AG08395 (cell line): ENCODE measurements at regions not wholly inside any gene's neighbourhood (a gene's known extent, or its start where the extent isn't known, plus 50 kb on each side); places are given as distances from the start of the nearest gene placed in this dataset.

Source experiments
- DNase-seq: peaks from one replicate; pipeline ENCODE4 v3.0.0; 2012; ENCODE audit warnings: mixed read lengths, low spot score

GRCh38 chr9:12874395-12874794 is 99.6 kb downstream of the LURAP1L start:
- no peak for DNase-seq

DNA sequence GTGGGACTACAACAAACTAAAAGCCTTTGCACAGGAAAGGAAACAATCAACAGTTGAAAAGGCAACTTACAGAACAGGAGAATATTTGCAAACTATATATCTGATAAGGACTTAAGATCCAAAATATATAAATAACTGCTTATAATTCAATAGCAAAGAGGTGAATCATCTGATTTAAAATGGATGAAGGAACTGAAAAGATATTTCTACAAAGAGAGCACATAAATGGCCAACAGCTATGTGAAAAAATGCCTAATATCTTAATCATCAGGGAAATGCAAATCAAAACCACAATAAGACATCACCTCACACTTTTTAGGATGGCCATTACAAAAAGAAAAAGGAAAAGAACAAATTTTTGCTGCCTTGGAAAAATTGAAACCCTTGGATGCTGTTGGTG is 100.4 kb downstream of the LURAP1L start:
- DNase-seq = peak; percentile 9

- DNase-seq = no peak
Observed at GRCh38 chr9:12876872-12877271, 102.1 kb downstream of the LURAP1L start.

DNA sequence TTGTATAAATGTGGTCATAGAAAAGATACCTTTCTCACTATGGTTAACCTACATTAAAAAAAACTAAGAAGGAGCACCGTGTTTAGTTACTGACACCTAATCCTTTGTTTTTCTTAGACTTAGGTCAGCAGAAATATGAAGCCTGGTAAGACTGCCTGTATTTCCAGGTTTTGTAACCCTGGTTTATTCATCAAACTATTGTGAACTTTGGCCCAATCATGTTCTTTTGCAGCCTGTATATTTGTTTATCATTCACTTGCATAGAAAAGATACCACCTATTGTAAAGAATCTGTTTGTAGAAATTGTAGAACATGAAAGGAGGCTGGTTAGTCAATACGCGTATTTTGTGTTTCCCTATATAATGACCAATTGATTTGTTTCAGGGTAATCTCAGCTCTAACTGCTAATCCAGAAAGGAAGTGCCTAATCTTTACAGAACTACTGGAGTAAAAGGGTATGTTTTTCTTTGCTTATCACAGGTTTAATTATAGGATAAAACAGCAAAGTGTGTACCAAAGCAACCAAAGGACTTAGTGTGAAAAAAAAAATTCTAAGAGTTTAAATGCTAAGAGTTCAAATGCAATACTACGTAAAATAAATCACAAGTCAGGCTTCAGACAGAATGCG is 103.6 kb downstream of the LURAP1L start:
- no peak for DNase-seq

DNA sequence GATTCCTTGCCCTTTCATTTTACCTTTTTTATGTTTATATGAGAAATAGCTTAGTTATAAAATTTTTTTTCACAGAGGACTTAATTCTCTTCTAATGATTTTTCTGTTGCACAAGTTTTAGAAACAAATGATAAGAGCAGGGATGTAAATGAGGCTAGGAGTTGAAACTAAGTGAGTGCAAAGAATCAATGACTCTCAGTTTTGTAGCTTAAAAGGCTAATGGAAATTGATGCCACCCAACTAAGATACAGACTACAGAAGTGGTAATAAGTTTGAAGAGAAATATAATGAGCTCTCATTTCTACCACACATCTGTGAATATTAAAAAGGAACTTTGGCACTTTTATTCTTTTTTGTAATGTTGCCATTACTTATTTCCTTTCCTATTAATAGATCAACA is 105.1 kb downstream of the LURAP1L start:
- no peak for DNase-seq

DNA sequence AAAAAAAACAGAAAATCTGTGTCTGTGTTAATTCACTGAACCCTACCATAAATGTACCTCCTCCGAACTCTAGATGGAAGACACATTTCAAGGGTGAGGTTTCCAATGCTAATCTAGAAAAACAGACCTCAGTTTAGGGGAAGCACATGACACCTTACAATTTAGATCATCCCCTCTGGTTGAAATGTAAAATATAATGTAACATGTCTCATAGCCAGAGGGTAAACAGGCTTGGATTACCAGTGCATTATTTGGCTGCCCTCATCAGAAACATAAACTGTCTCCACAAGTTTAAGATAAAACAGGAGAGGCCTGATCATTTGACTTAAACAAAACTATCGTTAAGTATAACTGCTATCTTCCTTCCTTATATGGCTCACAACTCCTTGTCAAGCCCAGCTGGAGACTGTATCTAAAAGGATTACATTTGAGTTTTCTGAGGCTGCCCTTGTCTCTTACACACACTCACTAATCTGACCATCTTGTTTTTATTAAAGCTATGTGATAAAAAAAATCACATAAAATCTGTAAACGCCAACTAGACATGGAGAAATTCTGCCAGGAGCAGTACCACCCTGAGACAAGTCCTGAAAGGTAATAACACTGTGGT is 105.7 kb downstream of the LURAP1L start:
- DNase-seq = no peak

DNA sequence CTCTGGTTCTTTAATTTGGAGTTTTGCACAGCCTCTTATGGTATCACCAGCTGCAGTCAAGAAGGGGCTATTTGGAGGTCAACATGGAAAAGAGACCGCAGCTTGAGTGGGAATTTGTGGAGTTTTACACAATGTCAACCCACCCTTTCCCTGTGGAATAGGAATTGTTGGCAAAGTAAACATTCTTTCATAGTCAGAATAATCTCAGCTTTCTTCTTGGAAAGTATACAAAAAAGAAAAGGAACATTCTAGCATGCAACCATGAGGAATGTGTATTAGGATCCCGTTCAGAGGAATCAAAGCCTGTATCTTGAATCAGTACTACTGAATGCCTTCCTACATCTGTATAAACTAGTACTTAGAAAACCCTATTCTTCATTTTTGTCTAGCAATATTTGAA is 107.6 kb downstream of the LURAP1L start:
- peak; percentile 49 for DNase-seq

DNA sequence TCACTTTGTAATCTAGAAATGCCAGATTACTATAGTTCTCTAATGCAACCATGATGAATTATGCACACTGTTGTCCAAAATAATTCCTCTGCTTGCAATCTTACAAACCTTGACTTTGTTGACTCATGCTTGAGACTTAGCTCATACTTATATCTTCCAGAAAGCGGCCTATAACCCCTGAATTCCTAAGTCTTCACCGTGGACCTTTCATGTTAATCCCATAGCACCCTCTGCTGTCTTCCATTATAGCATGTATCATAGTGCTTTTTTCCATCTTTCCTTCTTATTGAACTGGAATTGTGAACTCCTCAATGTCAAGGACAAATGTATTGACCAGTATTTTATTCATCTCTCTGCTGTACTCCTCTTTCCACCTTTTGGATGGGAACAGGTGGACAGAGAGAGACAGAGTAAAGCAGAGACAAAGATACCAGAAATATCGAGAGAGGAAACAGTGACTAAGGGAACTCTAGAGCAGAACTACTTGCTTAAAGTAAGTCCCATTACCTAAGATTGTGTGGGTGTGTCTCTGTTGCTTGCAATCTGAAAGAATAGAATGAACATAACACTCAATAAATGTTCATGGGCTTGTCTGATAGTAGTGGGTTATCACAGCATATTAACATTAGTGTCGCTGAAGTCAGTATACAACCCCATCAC is 110.0 kb downstream of the LURAP1L start:
- peak; percentile 48 for DNase-seq

- DNase-seq = no peak
Observed at GRCh38 chr9:12889402-12890106, 114.7 kb downstream of the LURAP1L start.

- DNase-seq = no peak
Observed at GRCh38 chr9:12891588-12891987, 116.8 kb downstream of the LURAP1L start.

GRCh38 chr9:12903316-12903715 is 128.5 kb downstream of the LURAP1L start:
- DNase-seq = no peak

DNA sequence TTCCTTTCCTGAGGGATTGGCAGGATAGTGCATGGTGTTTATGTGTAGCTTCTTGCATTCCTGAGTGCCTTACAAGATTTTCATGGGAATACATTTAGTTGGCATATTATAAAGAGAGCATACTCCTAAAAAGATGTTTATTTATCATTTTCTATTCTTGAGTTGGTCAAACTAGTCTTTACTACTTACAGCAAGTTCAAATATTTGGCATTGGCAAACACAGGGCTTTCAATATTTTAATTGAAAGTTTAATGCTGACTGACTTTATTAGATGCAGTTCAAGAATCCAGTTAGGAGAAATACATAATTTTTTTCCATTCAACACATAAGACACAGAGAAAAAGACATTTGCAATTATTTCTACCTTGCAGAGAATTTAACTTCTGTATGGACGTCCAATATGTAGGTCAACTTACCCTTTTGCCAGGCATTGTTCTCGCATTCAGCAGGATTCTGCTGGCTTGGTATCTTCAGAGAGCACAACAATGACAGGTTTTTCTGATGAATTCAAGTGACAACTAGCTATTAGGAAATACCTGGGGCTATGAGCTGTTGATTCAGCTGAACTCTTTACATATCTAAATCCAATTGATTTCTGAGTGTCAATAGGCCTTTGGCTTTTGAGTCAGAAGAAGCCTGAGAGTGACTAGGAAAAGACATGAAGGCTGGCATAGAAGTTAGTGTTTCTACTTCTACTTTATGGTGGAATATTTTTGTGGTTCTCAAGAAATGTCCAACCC is 129.6 kb downstream of the LURAP1L start:
- no peak for DNase-seq

DNA sequence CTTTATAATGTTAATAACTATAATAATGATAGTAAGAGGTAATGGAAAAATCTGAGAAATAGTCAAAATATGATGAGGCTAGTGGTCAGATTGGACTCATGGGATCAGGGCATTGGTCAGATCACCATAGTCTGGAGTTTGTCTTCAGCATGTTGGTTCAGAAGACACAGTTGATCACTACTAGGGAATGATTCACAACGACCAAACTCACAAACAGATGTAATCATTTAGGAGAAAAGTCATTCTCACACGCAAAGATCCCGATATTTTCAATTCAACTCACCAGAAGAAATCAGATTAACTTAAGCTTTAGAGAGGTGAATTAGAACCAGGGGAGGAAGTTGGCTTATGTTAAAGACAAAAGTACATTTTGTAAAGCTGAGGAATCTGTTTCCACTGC is 131.8 kb downstream of the LURAP1L start:
- DNase-seq = peak; percentile 65

DNA sequence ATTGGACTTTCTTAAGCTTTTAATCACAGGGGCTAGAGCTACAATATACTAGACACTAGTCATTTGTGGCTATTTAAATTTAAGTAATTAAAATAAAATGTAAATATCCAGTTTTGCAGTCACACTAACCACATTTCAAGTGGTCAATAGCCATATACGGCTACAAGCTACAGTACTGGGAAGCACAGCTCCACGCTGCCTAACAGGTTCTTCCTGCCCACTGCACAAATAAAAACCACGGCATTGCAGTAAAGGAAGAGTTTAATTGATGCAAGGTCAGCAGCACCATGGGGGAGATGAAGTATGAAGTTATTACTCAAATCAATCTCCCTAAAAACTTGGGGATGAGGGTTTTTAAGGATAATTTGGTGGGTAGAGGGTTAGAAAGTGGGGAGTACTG is 134.1 kb downstream of the LURAP1L start:
- DNase-seq = no peak

- DNase-seq = no peak
Observed at GRCh38 chr9:12915366-12915954, 140.6 kb downstream of the LURAP1L start.

DNA sequence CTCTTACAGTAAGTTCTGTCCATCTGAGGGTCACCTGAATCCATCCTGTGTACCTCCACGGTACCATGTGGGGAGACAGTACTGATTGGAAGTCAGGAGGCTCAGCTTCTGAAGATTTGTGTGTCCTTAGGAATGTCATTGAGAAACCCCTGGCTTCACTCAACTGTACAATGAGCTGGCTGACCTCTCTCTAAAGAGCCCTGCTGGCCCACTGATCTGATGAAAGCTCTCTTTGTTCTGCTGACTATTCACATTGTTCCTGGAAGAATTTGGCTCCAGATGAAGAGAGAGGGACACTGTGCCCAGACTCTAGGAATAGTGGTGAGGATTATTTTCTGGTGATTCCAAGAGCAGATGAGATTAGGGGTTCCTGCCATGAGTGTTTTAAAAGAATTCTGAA is 141.2 kb downstream of the LURAP1L start:
- DNase-seq = peak; percentile 14

DNA sequence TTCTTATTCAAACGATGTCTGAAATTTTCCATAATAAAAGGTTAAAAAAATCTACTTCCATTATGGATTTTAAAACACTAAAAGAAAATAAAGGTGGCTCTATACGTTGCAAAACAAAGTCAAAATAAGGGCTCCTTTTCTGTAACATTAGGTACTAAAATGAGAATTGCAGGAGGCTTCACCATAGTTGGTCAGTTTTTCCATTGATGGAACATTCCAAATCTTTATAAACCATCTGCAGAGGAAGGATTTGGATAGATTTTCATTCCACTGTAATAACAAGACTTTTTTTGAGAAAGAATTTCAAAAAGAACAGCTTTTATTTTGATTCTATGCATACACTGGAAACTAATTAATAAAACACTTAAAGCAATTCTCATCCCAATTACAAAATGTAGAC is 145.6 kb downstream of the LURAP1L start:
- no peak for DNase-seq

DNA sequence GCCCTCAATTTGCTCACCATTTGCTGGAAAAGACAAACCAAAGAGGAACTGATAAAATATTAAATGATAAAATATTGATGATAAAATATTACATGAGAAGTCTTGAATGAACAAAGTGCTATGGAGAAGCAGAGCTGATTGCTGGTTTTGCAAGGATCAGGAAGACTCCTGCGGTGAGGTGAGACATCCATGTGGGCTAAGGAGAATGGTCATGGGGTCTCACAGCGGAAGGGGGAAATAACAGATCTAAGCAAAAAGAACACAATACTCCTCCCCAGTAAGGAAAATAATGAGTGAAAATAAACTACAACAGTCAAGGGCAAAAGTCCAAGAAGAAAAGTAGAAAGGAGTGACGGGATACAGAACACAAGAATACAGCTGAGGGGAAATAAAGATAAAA is 146.8 kb downstream of the LURAP1L start:
- no peak for DNase-seq

DNA sequence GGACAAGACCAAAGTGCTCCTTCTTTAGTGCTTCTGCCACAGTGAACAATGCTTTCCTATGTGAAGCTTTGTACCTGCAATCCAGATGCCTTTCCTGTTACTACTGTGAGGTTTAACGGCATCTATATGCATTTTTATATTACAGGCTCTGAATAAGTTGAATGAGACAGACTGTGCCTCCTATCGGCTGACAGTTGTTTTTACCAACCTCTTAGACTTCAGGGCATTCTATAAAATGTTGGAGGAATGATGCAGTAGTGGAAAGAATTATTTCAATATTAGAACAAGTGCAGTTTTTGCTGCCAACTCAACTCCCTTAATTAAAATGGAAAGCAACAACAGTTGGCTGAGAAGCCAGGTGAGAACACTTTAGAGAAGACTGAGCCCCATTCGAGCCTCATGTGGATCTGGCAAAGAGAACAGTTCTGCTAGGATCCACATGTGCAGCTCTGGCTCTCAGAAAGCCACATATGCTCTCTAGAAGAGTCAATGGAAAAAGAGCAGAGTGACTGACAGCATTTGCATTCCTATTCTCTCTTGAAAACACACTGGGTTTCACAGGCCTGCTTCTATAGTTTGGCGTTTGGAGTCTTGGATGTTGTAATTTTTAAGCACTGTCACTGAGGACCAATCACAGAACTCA is 147.5 kb downstream of the LURAP1L start:
- no peak for DNase-seq

- peak; percentile 89 for DNase-seq
Observed at GRCh38 chr9:12923468-12924009, 148.7 kb downstream of the LURAP1L start.

GRCh38 chr9:12930906-12931305 is 156.1 kb downstream of the LURAP1L start:
- DNase-seq = peak; percentile 10
